ENCODE measurements at regions not wholly inside any gene's neighbourhood (a gene's known extent, or its start where the extent isn't known, plus 50 kb on each side); places are given as distances from the start of the nearest gene placed in this dataset.

- Histone ChIP-seq H3K79me2 (ENCODE audit: insufficient read depth, low read length) (no peaks in the 10 kb centered on the region), H3K4me3 (ENCODE audit: low read depth, low read length, poor library complexity, severe bottlenecking) (no peak overlapping the region), H3K9me2 (ENCODE audit: low read depth, low read length) (no peaks in the 10 kb centered on the region), H3K27me3 (ENCODE audit: insufficient read depth, low read length) (no peaks in the 10 kb centered on the region), H3K4me1 (ENCODE audit: insufficient read depth, low read length, severe bottlenecking) (no peaks in the 10 kb centered on the region), H2AFZ (ENCODE audit: low read length) (no peak overlapping the region), H3K36me3 (ENCODE audit: insufficient read depth, low read length) (no peaks in the 10 kb centered on the region), H3K27ac (ENCODE audit: low read depth, low read length, poor library complexity, severe bottlenecking) (no peak overlapping the region), H3F3A (ENCODE audit: insufficient read depth, low read length) (no peaks in the 10 kb centered on the region), H3K4me2 (ENCODE audit: low read length) (no peak overlapping the region), H3K9me3 (ENCODE audit: low read length) (no peaks in the 10 kb centered on the region), H3K9ac (ENCODE audit: low read length) (no peak overlapping the region), H4K20me1 (ENCODE audit: insufficient read depth, low read length) (no peaks in the 10 kb centered on the region)
- TF ChIP-seq EZH2 (IDR thresholded peaks at IDR 0.05; ENCODE audit: borderline replicate concordance, low read length) = no peak
- TF ChIP-seq CTCF (IDR thresholded peaks at IDR 0.05; ENCODE audit: low read length) = no peak
Measured at GRCh38 chr9:13613296-13613695, 333.8 kb upstream of the MPDZ start.

GRCh38 chr9:13608451-13608850, 329.0 kb upstream of the MPDZ start:
- Histone ChIP-seq H3K9ac (ENCODE audit: low read length) (no peak overlapping the region), H3K9me2 (ENCODE audit: low read depth, low read length) (no peaks in the 10 kb centered on the region), H3K9me3 (ENCODE audit: low read length) (no peaks in the 10 kb centered on the region), H4K20me1 (ENCODE audit: insufficient read depth, low read length) (no peaks in the 10 kb centered on the region), H3K4me2 (ENCODE audit: low read length) (no peak overlapping the region), H3F3A (ENCODE audit: insufficient read depth, low read length) (no peaks in the 10 kb centered on the region), H2AFZ (ENCODE audit: low read length) (no peak overlapping the region), H3K36me3 (ENCODE audit: insufficient read depth, low read length) (no peaks in the 10 kb centered on the region), H3K27me3 (ENCODE audit: insufficient read depth, low read length) (no peaks in the 10 kb centered on the region), H3K27ac (ENCODE audit: low read depth, low read length, poor library complexity, severe bottlenecking) (no peak overlapping the region), H3K4me1 (ENCODE audit: insufficient read depth, low read length, severe bottlenecking) (no peaks in the 10 kb centered on the region), H3K79me2 (ENCODE audit: insufficient read depth, low read length) (no peaks in the 10 kb centered on the region), H3K4me3 (ENCODE audit: low read depth, low read length, poor library complexity, severe bottlenecking) (no peak overlapping the region)
- TF ChIP-seq CTCF (IDR thresholded peaks at IDR 0.05; ENCODE audit: low read length) = no peak
- TF ChIP-seq EZH2 (IDR thresholded peaks at IDR 0.05; ENCODE audit: borderline replicate concordance, low read length) = no peak

GRCh38 chr9:13607481-13608441, 328.3 kb upstream of the MPDZ start:
- Histone ChIP-seq H3K4me3 (ENCODE audit: low read depth, low read length, poor library complexity, severe bottlenecking) (no peak overlapping the region), H3K27me3 (ENCODE audit: insufficient read depth, low read length) (no peaks in the 10 kb centered on the region), H2AFZ (ENCODE audit: low read length) (no peak overlapping the region), H3K79me2 (ENCODE audit: insufficient read depth, low read length) (no peaks in the 10 kb centered on the region), H3K9me2 (ENCODE audit: low read depth, low read length) (no peaks in the 10 kb centered on the region), H3K4me1 (ENCODE audit: insufficient read depth, low read length, severe bottlenecking) (no peaks in the 10 kb centered on the region), H3K9me3 (ENCODE audit: low read length) (no peaks in the 10 kb centered on the region), H3F3A (ENCODE audit: insufficient read depth, low read length) (no peaks in the 10 kb centered on the region), H4K20me1 (ENCODE audit: insufficient read depth, low read length) (no peaks in the 10 kb centered on the region), H3K9ac (ENCODE audit: low read length) (no peak overlapping the region), H3K36me3 (ENCODE audit: insufficient read depth, low read length) (no peaks in the 10 kb centered on the region), H3K27ac (ENCODE audit: low read depth, low read length, poor library complexity, severe bottlenecking) (no peak overlapping the region), H3K4me2 (ENCODE audit: low read length) (no peak overlapping the region)
- TF ChIP-seq CTCF (IDR thresholded peaks at IDR 0.05; ENCODE audit: low read length) = no peak
- TF ChIP-seq EZH2 (IDR thresholded peaks at IDR 0.05; ENCODE audit: borderline replicate concordance, low read length) = no peak
